Subcutaneous abdominal adipose tissue (tissue), 5 donors: ENCODE measurements at regions not wholly inside any gene's neighbourhood (a gene's known extent, or its start where the extent isn't known, plus 50 kb on each side); places are given as distances from the start of the nearest gene placed in this dataset.

ENCODE experiments used
- H3K27ac ChIP-seq: one replicate; pipeline ENCODE4 v1.7.0; 2013; ENCODE audit warnings: low read depth, mild to moderate bottlenecking, inconsistent platforms, low read length, moderate library complexity
- H3K27me3 ChIP-seq, 5 donors: one replicate each; pipeline ENCODE4 v1.7.0; 2013; ENCODE audit warnings: low read length in 5 of 5, inconsistent platforms in 1 of 5; ENCODE audit not compliant: control insufficient read depth in 5 of 5, insufficient read depth in 4 of 5
- H3K36me3 ChIP-seq, 5 donors: one replicate each; pipeline ENCODE4 v1.7.0; 2013; ENCODE audit warnings: low read length in 5 of 5; ENCODE audit not compliant: control insufficient read depth in 5 of 5, insufficient read depth in 5 of 5
- H3K4me1 ChIP-seq, 5 donors: one replicate each; pipeline ENCODE4 v1.7.0; 2013; ENCODE audit warnings: low read length in 5 of 5, mild to moderate bottlenecking in 3 of 5, moderate library complexity in 1 of 5; ENCODE audit not compliant: control insufficient read depth in 5 of 5, insufficient read depth in 5 of 5
- H3K4me3 ChIP-seq, 5 donors: one replicate each; pipeline ENCODE4 v1.7.0; 2013; ENCODE audit warnings: low read length in 5 of 5, low read depth in 1 of 5
- H3K9ac ChIP-seq, 5 donors: one replicate each; pipeline ENCODE4 v1.7.0; 2013; ENCODE audit warnings: low read length in 5 of 5, mild to moderate bottlenecking in 4 of 5, moderate library complexity in 3 of 5
- H3K9me3 ChIP-seq, 5 donors: one replicate each; pipeline ENCODE4 v1.7.0; 2013; ENCODE audit warnings: low read length in 5 of 5; ENCODE audit not compliant: control insufficient read depth in 5 of 5
- donor health status: healthy.
- donor health status: healthy.
- donor health status: healthy.
- donor health status: healthy.
- donor health status: healthy.

DNA sequence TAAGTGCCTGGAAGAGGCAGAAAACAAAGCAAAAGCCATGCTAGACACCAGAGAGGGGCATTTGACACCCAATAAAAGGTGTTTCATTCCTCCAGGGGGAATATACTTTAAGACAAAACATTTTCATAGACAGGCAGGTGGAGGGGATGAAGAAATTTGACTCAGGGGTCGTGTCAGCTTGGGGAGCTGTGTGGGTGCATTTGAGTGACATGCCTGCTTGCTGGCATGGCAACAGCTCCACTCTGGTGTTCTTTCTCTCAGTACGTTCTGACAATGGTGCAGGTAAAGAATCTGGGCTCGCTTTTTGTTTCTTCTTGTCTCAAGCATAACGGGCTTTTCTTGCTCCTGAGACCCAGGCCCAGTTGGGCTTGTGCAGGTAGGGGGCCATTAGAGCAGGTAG lies 292.9 kb upstream of the ATP10A start:
- Histone ChIP-seq H3K27me3 (peaks cover 0 to 5% (median 0%) of the 10 kb centered on the region in 5 donors), H3K36me3 (no peaks in the 10 kb centered on the region), H3K4me3 (no peak overlapping the region), H3K9ac (no peak overlapping the region), H3K4me1 (no peaks in the 10 kb centered on the region), H3K27ac (no peak overlapping the region), H3K9me3 (peaks cover 0 to 4% (median 0%) of the 10 kb centered on the region in 5 donors)

DNA sequence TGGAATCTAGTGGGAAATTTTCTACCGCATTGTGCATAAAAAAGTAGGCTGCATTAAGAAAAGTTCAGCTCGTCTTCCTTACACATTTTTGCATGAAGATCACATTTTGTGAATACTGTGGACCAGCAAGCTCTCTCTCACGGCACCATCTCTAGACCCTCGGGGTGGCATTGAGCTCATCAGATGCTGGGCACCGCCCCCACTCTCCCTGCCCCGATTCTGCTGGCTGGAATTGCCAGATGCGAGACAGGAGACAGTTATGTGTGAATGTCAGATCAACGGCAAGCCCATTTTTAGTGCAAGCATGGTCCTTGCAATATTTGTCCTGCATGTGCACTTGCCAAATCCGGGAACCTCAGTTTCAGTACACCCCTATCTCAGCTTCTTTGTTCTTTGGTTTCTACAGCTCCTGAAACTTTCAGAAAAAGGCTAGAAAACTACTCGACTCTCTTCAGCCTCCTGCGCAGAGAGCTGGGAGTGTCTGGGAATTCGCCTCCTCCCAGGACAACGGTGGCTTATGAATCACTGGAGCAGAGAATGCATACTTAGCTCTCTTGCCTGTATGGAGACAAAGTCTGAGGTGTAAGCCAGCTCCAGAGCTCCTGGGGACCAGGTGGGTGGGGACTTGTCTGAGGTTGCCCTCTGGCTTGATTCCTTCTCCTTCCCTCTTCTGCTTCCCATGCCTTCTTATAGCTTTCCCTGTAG lies 285.2 kb upstream of the ATP10A start:
- Histone ChIP-seq H3K4me3 (no peak overlapping the region), H3K4me1 (no peaks in the 10 kb centered on the region), H3K9ac (no peak overlapping the region), H3K27ac (no peak overlapping the region), H3K36me3 (no peaks in the 10 kb centered on the region), H3K9me3 (no peaks in the 10 kb centered on the region), H3K27me3 (no peaks in the 10 kb centered on the region)

DNA sequence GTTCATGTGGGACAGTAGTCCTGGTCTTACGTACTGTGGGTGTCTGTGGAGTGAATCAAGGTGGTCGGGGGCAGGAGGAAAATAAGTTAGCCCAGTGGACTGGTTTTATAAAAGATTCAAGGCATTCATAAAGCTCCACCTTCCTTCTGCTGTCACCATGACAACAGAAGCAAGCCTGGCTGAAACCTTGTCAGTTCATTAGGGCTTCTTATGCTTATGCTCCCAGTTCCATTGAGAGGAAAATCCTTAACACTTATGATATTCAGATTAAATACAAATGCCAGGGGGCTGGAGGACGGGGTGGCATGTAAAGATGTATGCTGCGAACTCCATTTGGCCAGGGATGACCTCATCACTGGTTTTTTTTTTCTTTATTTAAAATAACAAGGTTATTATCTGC lies 283.1 kb upstream of the ATP10A start:
- Histone ChIP-seq H3K4me3 (no peak overlapping the region), H3K36me3 (no peaks in the 10 kb centered on the region), H3K27ac (no peak overlapping the region), H3K9ac (no peak overlapping the region), H3K27me3 (no peaks in the 10 kb centered on the region), H3K9me3 (no peaks in the 10 kb centered on the region), H3K4me1 (no peaks in the 10 kb centered on the region)

DNA sequence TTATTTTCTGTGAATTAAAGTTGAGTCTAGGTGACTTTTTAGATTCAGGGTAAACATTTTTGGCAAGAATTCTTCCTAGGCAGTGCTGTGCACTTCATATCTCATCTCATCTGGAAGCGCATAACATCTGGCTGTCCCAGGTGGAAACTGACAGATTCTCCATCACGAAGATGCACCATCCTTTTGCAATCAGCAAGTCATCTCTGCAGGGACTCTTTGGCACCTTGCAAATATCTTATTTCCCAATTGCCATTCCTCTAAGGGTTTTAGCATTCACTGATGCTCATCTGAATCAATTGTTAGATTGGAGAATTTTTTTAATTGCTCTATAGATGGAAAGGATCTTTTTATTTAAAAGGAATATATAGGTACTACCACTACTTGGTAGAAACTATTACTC lies 282.7 kb upstream of the ATP10A start:
- Histone ChIP-seq H3K9me3 (no peaks in the 10 kb centered on the region), H3K4me3 (no peak overlapping the region), H3K27me3 (no peaks in the 10 kb centered on the region), H3K4me1 (no peaks in the 10 kb centered on the region), H3K36me3 (no peaks in the 10 kb centered on the region), H3K9ac (no peak overlapping the region), H3K27ac (no peak overlapping the region)

DNA sequence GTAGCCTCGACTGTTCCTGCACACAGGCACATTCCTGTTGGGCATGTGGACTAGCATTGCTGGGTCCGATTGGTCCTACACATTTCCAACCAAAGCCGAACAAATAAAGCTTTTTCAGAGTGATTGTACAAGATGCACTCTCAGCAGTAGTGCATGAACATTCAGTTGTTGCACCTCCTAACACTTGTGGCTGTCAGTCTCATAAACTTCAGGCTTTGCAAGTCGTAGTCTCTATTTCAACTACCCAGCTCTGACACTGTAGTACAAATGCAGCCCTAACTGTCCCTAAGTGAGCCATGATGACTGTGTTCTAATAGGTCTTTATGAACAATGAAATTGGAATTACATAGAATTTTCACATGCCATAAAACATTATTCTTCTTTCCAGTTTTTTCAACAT lies 281.7 kb upstream of the ATP10A start:
- H3K9me3 ChIP-seq = no peaks in the 10 kb centered on the region
- no peaks in the 10 kb centered on the region for H3K36me3 ChIP-seq
- H3K27ac ChIP-seq = no peak overlapping the region

DNA sequence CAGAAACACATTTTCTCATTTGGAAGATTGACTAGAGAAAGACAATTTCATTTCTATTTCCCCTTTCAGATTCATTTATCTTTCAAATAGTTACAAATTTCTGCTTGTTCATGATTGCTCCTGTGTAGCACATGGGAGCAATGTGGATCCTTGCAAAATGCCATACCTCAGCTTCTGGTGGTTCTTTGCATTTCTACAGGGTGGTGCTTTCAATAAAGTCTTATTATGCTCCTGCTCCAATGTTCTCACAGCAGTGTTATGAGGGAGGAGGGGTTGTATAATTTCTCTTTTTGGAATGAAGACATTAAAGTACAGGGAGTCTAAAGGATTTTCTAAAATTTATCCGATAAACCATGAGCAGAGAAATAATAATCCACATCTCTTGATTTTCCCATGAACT lies 280.1 kb upstream of the ATP10A start:
- H3K4me3 ChIP-seq = no peak overlapping the region
- H3K9me3 ChIP-seq = peaks cover 0 to 2% (median 0%) of the 10 kb centered on the region in 5 donors
- peaks cover 0 to 2% (median 0%) of the 10 kb centered on the region in 5 donors for H3K27me3 ChIP-seq
- no peak overlapping the region for H3K9ac ChIP-seq
- H3K36me3 ChIP-seq = no peaks in the 10 kb centered on the region
- H3K27ac ChIP-seq = no peak overlapping the region
- H3K4me1 ChIP-seq = no peaks in the 10 kb centered on the region

More for the DNA sequence above, 281.7 kb upstream of the ATP10A start:
- Histone ChIP-seq H3K4me3 (no peak overlapping the region), H3K4me1 (no peaks in the 10 kb centered on the region), H3K27me3 (no peaks in the 10 kb centered on the region), H3K9ac (no peak overlapping the region)

DNA sequence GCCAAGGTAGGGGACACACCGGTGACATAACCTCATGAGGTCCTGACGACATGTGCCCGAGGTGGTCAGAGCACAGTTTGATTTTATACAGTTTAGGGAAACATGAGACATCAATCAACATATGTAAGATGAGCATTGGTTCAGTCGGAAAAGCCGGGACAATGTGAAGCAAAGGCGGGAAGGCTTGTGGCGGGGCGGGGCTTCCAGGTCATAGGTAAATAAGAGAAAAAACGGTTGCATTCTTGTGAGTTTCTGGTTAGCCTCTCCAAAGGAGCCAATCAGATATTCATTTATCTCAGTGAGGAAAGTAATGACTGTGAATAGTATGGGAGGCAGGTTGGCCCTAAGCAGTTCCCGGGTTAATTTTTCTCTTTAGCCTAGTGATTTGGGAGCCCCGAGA lies 271.7 kb upstream of the ATP10A start:
- peaks cover 0 to 2% (median 0%) of the 10 kb centered on the region in 5 donors for H3K9me3 ChIP-seq
- H3K4me1 ChIP-seq = no peaks in the 10 kb centered on the region
- no peaks in the 10 kb centered on the region for H3K36me3 ChIP-seq
- peaks cover 0 to 4% (median 2%) of the 10 kb centered on the region in 5 donors for H3K27me3 ChIP-seq
- H3K4me3 ChIP-seq = no peak overlapping the region
- H3K27ac ChIP-seq = no peak overlapping the region
- H3K9ac ChIP-seq = no peak overlapping the region

DNA sequence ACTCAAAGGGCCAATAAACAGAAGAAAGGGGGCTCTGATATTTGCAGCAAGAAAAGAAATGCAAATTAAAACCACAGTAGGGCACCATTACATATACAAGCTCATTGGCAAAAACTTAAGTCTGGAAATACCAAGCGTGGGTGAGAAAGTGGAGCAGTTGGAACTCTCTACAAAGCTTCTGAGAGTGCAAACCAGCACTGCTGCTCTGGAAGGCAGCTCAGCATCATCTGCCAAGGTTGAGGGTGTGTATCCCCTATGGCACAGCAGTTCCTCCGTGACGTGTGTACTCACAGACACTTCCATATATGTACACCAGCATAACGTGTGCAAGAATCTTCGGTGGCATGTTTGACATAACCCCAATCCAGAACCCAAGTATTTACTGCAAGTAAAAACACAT lies 271.0 kb upstream of the ATP10A start:
- H3K4me3 ChIP-seq = no peak overlapping the region
- no peaks in the 10 kb centered on the region for H3K4me1 ChIP-seq
- H3K36me3 ChIP-seq = no peaks in the 10 kb centered on the region
- H3K27me3 ChIP-seq = peaks cover 0 to 4% (median 2%) of the 10 kb centered on the region in 5 donors
- no peak overlapping the region for H3K9ac ChIP-seq
- peaks cover 0 to under 1% (median 0%) of the 10 kb centered on the region in 5 donors for H3K9me3 ChIP-seq
- no peak overlapping the region for H3K27ac ChIP-seq

DNA sequence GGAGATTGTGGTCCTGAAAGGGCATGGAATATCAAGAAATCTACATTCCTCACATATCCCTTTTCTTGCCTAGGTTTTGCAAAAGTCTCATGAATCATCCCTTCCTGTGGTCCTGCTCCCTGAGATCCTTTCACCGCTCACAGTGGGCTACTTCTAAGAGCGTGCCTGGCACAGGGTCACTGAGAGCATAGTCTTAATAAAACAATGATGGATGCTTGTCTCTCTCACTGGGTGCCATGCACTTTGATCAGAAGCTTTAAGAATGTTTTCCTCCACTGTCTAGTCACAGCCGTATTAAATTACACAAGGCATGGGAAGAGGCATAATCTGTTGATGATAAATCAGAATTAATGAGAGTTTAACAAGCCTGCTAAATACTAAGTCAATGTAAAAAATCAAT lies 269.7 kb upstream of the ATP10A start:
- no peak overlapping the region for H3K4me3 ChIP-seq
- peaks cover 0 to 4% (median 0%) of the 10 kb centered on the region in 5 donors for H3K27me3 ChIP-seq
- H3K27ac ChIP-seq = no peak overlapping the region
- no peaks in the 10 kb centered on the region for H3K9me3 ChIP-seq
- H3K36me3 ChIP-seq = no peaks in the 10 kb centered on the region
- peaks cover 0 to 13% (median 10%) of the 10 kb centered on the region in 5 donors for H3K4me1 ChIP-seq
- no peak overlapping the region for H3K9ac ChIP-seq

DNA sequence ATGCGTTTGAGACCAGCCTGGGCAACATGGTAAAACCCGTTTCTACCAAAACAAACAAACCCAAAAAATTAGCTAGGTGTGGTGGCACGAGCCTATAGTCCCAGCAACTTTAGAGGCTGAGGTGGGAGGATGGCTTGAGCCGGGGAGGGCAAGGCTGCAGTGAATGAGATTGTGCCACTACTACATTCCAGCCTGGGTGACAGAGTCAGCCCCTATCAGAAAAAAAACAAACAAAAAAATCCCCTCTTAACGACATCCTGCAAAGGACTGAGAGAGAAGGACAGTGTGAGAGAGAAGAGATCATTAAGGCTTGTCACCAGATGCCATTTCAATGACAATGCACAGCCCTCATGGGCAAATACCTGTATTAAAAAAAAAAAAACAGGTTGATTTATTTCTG lies 266.7 kb upstream of the ATP10A start:
- peaks cover 0 to 28% (median 16%) of the 10 kb centered on the region in 5 donors for H3K4me1 ChIP-seq
- H3K36me3 ChIP-seq = no peaks in the 10 kb centered on the region
- peaks cover 0 to 4% (median 0%) of the 10 kb centered on the region in 5 donors for H3K27me3 ChIP-seq
- H3K27ac ChIP-seq = no peak overlapping the region
- H3K9ac ChIP-seq = no peak overlapping the region
- H3K4me3 ChIP-seq = no peak overlapping the region
- H3K9me3 ChIP-seq = no peaks in the 10 kb centered on the region
